Endothelial cell of umbilical vein (primary cell): ENCODE measurements at regions not wholly inside any gene's neighbourhood (a gene's known extent, or its start where the extent isn't known, plus 50 kb on each side); places are given as distances from the start of the nearest gene placed in this dataset.

ENCODE experiments used
- BruUV-seq: library from RNA; stranded (reverse); fragments of 400-500 nt; replicated peaks from 2 replicates; lab custom pipeline; 2021; lab: Mats Ljungman, UMichigan
- CTCF ChIA-PET: fragments of 300-600, 350-600 bp; sonication (Branson Sonifier 250); formaldehyde crosslinking; loops from one replicate; lab custom pipeline; 2021; ENCODE audit warnings: antibody characterized with exemption, inconsistent platforms; lab: Charles Lee
- POLR2A ChIA-PET: fragments of 300-600, 350-600 bp; sonication (Branson Sonifier 250); formaldehyde crosslinking; loops from one replicate; lab custom pipeline; 2021; ENCODE audit warnings: antibody characterized with exemption, inconsistent platforms; lab: Charles Lee
- DNase-seq: peaks from one replicate; pipeline ENCODE4 v3.0.0-alpha.2; 2011; ENCODE audit warnings: low read depth, low spot score
- FAIRE-seq: peaks from 2 replicates; lab custom pipeline; 2011; peaks lifted over from hg19 to GRCh38; lab: Jason Lieb, UNC
- H2AFZ ChIP-seq: 2 replicates; pipeline ENCODE4 v1.6.0; 2012; ENCODE audit warnings: low read depth, low read length, control low read depth, inconsistent platforms
- H3K27ac ChIP-seq: 2 replicates; pipeline ENCODE4 v1.5.1; 2011; ENCODE audit warnings: low read depth, mild to moderate bottlenecking, control low read depth, low read length, moderate library complexity; ENCODE audit not compliant: insufficient read depth
- H3K27me3 ChIP-seq, 2 experiments: 2 replicates each; pipeline versions ENCODE4 v1.6.0 to v1.6.1; 2011; ENCODE audit warnings: low read length in 2 of 2, mixed read lengths in 1 of 2; ENCODE audit not compliant: control insufficient read depth in 2 of 2, insufficient read depth in 2 of 2
- H3K36me3 ChIP-seq, 2 experiments: 2 replicates in 1 of 2; 3 replicates in 1 of 2; pipeline ENCODE4 v1.5.1; 2011; ENCODE audit warnings: low read length in 2 of 2, mild to moderate bottlenecking in 1 of 2, moderate library complexity in 1 of 2; ENCODE audit not compliant: control insufficient read depth in 2 of 2, insufficient read depth in 2 of 2; ENCODE audit errors: extremely low read depth in 1 of 2
- H3K4me1 ChIP-seq: 3 replicates; pipeline ENCODE4 v1.5.1; 2011; ENCODE audit warnings: mild to moderate bottlenecking, low read length; ENCODE audit not compliant: control insufficient read depth, insufficient read depth; ENCODE audit errors: extremely low read depth
- H3K4me2 ChIP-seq: 2 replicates; pipeline ENCODE4 v1.6.1; 2011; ENCODE audit warnings: low read length, control low read depth, mixed read lengths; ENCODE audit not compliant: insufficient read depth
- H3K4me3 ChIP-seq, 3 experiments: fragments of 200-600 bp in 1 of 3; sonication (generic), shearing (Covaris generic) in 1 of 3; replicated peaks in 1 of 3; 2 replicates each; pipeline ENCODE4 v1.5.1; 2011 to 2016; ENCODE audit warnings: control low read depth in 3 of 3, low read length in 3 of 3, mild to moderate bottlenecking in 2 of 3, inconsistent platforms in 1 of 3, low read depth in 1 of 3, moderate library complexity in 1 of 3; ENCODE audit not compliant: insufficient read depth in 1 of 3
- H3K79me2 ChIP-seq: 2 replicates; pipeline ENCODE4 v1.6.0; 2012; ENCODE audit warnings: low read length, inconsistent platforms; ENCODE audit not compliant: control insufficient read depth, insufficient read depth
- H3K9ac ChIP-seq: replicated peaks from 2 replicates; pipeline ENCODE3; 2011; ENCODE audit warnings: low read length, control low read depth; ENCODE audit not compliant: insufficient read depth; ENCODE audit errors: extremely low read depth
- H3K9me1 ChIP-seq: replicated peaks from 3 replicates; pipeline ENCODE4 v1.6.0; 2011; ENCODE audit warnings: mild to moderate bottlenecking, low read length; ENCODE audit not compliant: control insufficient read depth, insufficient read depth; ENCODE audit errors: extremely low read depth
- H3K9me3 ChIP-seq: replicated peaks from 2 replicates; pipeline ENCODE4 v1.5.1; 2012; ENCODE audit warnings: low read length, inconsistent platforms; ENCODE audit not compliant: control insufficient read depth, insufficient read depth
- H4K20me1 ChIP-seq: replicated peaks from 2 replicates; pipeline ENCODE3; 2011; ENCODE audit warnings: mild to moderate bottlenecking, low read length; ENCODE audit not compliant: control insufficient read depth, insufficient read depth; ENCODE audit errors: extremely low read depth
- CTCF ChIP-seq, 2 donors: IDR thresholded peaks; 1 replicate in 1 of 2; 2 replicates in 1 of 2; pipeline ENCODE4 v1.5.1; 2011; ENCODE audit warnings: low read length in 2 of 2, mild to moderate bottlenecking in 2 of 2, moderate library complexity in 2 of 2, control low read depth in 1 of 2, inconsistent platforms in 1 of 2, low read depth in 1 of 2; ENCODE audit not compliant: insufficient read depth in 1 of 2; ENCODE audit errors: extremely low read depth in 1 of 2
- EZH2 ChIP-seq: IDR thresholded peaks from 2 replicates; pipeline ENCODE4 v1.6.1; 2012; ENCODE audit warnings: borderline replicate concordance, low read depth, mild to moderate bottlenecking, moderate library complexity, low read length, inconsistent platforms; ENCODE audit not compliant: severe bottlenecking
- FOS ChIP-seq: IDR thresholded peaks from 2 replicates; pipeline ENCODE4 v1.6.1; 2011; ENCODE audit warnings: mild to moderate bottlenecking, low read length, moderate library complexity, borderline replicate concordance; ENCODE audit not compliant: insufficient read depth
- JUN ChIP-seq: IDR thresholded peaks from 2 replicates; pipeline ENCODE4 v1.6.1; 2011; ENCODE audit warnings: borderline replicate concordance, low read depth; ENCODE audit not compliant: insufficient read length, insufficient read depth
- MAX ChIP-seq: IDR thresholded peaks from 2 replicates; pipeline ENCODE4 v1.6.1; 2011; ENCODE audit not compliant: insufficient read depth, insufficient read length
- MYC ChIP-seq: IDR thresholded peaks from one replicate; pipeline ENCODE4 v1.6.1; 2011; ENCODE audit warnings: mild to moderate bottlenecking, low read depth, low read length
- POLR2A ChIP-seq: IDR thresholded peaks from 2 replicates; pipeline ENCODE4 v1.6.1; 2012; ENCODE audit warnings: low read depth, mild to moderate bottlenecking, control low read depth, low read length
- POLR2AphosphoS5 ChIP-seq: IDR thresholded peaks from 2 replicates; pipeline ENCODE4 v1.6.1; 2012; ENCODE audit warnings: low read depth, mild to moderate bottlenecking, control low read depth, low read length, moderate library complexity; ENCODE audit not compliant: insufficient read depth
- dilution Hi-C: fragments of 300-500 bp; cut with MboI; formaldehyde crosslinking; loops from one replicate; pipeline ENCODE4 v1.15.0; 2019; ENCODE audit warnings: low sequenced_read_pairs; ENCODE audit not compliant: extremely low pct_ligation_motif_present
- intact Hi-C: fragments of 100-400 bp; cut with micrococcal nuclease; formaldehyde crosslinking; loops from one replicate; pipeline ENCODE4 v1.10.0; 2022

GRCh38 chr2:174662459-174662858 lies 64.9 kb upstream of the WIPF1 start:
- peak; percentile 39 for TF ChIP-seq FOS
- TF ChIP-seq MAX: no peak
- H3K9ac ChIP-seq: no peak overlapping the region
- no TSS peak for BruUV-seq
- DNase-seq (no peak), FAIRE-seq (no peak)
- H3K4me2 ChIP-seq: no peak overlapping the region
- no peaks in the 10 kb centered on the region for H3K36me3 ChIP-seq
- H3K27ac ChIP-seq: no peak overlapping the region
- H4K20me1 ChIP-seq: no peaks in the 10 kb centered on the region
- no peaks in the 10 kb centered on the region for H3K27me3 ChIP-seq
- H3K4me3 ChIP-seq: no peak overlapping the region
- dilution Hi-C loops: no loop called here
- H3K9me1 ChIP-seq: no peaks in the 10 kb centered on the region
- no peaks in the 10 kb centered on the region for H3K79me2 ChIP-seq
- POLR2A ChIA-PET: no interaction called here
- CTCF ChIA-PET: interaction anchor here (0.6 to 1.5 kb wide), 3 partner anchors 25 to 67 kb away, joined by 3 to 5 read pairs (median 3); no protein-coding TSS in a partner anchor
- no peaks in the 10 kb centered on the region for H3K9me3 ChIP-seq
- peaks cover 13% of the 10 kb centered on the region for H3K4me1 ChIP-seq
- intact Hi-C loops: no loop called here
- no peak overlapping the region for H2AFZ ChIP-seq

GRCh38 chr2:174660984-174661675 lies 63.5 kb upstream of the WIPF1 start:
- H2AFZ ChIP-seq: no peak overlapping the region
- no peaks in the 10 kb centered on the region for H3K9me3 ChIP-seq
- intact Hi-C loops: no loop called here
- FAIRE-seq (no peak), DNase-seq (no peak)
- BruUV-seq: no TSS peak
- no peak overlapping the region for H3K9ac ChIP-seq
- no peak for TF ChIP-seq FOS
- TF ChIP-seq POLR2AphosphoS5: no peak
- TF ChIP-seq JUN: no peak
- TF ChIP-seq MYC: no peak
- no peak for TF ChIP-seq CTCF (IDR thresholded peaks at IDR 0.05; ENCODE audit: extremely low read depth in 1 of 2, insufficient read depth in 1 of 2, low read depth in 1 of 2, low read length in 2 of 2)
- no peak for TF ChIP-seq POLR2A
- no peak for TF ChIP-seq EZH2
- dilution Hi-C loops: no loop called here
- H3K4me1 ChIP-seq: peaks cover 11% of the 10 kb centered on the region
- H3K4me2 ChIP-seq: no peak overlapping the region
- no peaks in the 10 kb centered on the region for H3K9me1 ChIP-seq
- H3K36me3 ChIP-seq: no peaks in the 10 kb centered on the region
- no peak overlapping the region for H3K4me3 ChIP-seq
- ChIA-PET POLR2A (no interaction called here), CTCF (interaction anchor here (1.5 kb wide), 1 partner anchor 21 kb away, joined by 3 read pairs; no protein-coding TSS in a partner anchor)
- no peaks in the 10 kb centered on the region for H3K79me2 ChIP-seq
- H4K20me1 ChIP-seq: no peaks in the 10 kb centered on the region
- H3K27ac ChIP-seq: no peak overlapping the region
- no peaks in the 10 kb centered on the region for H3K27me3 ChIP-seq
